GM23338 (cell line): ENCODE measurements at regions not wholly inside any gene's neighbourhood (a gene's known extent, or its start where the extent isn't known, plus 50 kb on each side); places are given as distances from the start of the nearest gene placed in this dataset.

Source experiments
- ATAC-seq: fragments of 200-7000 bp; cut with Tn5 transposase; 3 replicates; pipeline ENCODE4 v1.9.1; 2020
- DNase-seq: peaks from one replicate; pipeline ENCODE4 v3.0.0-alpha.2; 2015; ENCODE audit warnings: low spot score
- H2AFZ ChIP-seq: fragments of 200-600 bp; sonication (generic); 2 replicates; pipeline ENCODE4 v1.8.0; 2016; ENCODE audit warnings: antibody characterized with exemption, mild to moderate bottlenecking, moderate library complexity
- H3F3A ChIP-seq: fragments of 200-600 bp; sonication (generic); replicated peaks from 2 replicates; pipeline ENCODE4 v1.8.0; 2017; ENCODE audit warnings: antibody characterized with exemption, mixed run types, low read depth
- H3K27ac ChIP-seq: fragments of 200-600 bp; sonication (generic); 2 replicates; pipeline ENCODE4 v1.6.1; 2016; ENCODE audit warnings: low read depth
- H3K27me3 ChIP-seq: fragments of 200-600 bp; sonication (generic); 2 replicates; pipeline ENCODE4 v1.8.0; 2016; ENCODE audit warnings: mild to moderate bottlenecking, mixed run types, moderate library complexity; ENCODE audit not compliant: insufficient read depth
- H3K36me3 ChIP-seq: fragments of 200-600 bp; sonication (generic); 2 replicates; pipeline ENCODE4 v1.8.0; 2016; ENCODE audit warnings: mild to moderate bottlenecking; ENCODE audit not compliant: insufficient read depth
- H3K4me1 ChIP-seq: fragments of 200-600 bp; sonication (generic); 2 replicates; pipeline ENCODE4 v1.8.0; 2016; ENCODE audit warnings: mild to moderate bottlenecking, moderate library complexity; ENCODE audit not compliant: insufficient read depth
- H3K4me2 ChIP-seq: fragments of 200-600 bp; sonication (generic); 2 replicates; pipeline ENCODE4 v1.7.1; 2017; ENCODE audit warnings: mixed run types
- H3K4me3 ChIP-seq: fragments of 200-600 bp; sonication (generic); 2 replicates; pipeline ENCODE4 v1.6.1; 2016; ENCODE audit warnings: mixed run types
- H3K79me2 ChIP-seq: fragments of 200-600 bp; sonication (generic); replicated peaks from 2 replicates; pipeline ENCODE4 v1.8.0; 2017; ENCODE audit warnings: mild to moderate bottlenecking; ENCODE audit not compliant: insufficient read depth
- H3K9me2 ChIP-seq: fragments of 200-600 bp; sonication (generic); 2 replicates; pipeline ENCODE4 v1.8.0; 2017; ENCODE audit not compliant: insufficient read depth
- H4K20me1 ChIP-seq: fragments of 200-600 bp; sonication (generic); replicated peaks from 2 replicates; pipeline ENCODE4 v1.8.0; 2017; ENCODE audit warnings: mild to moderate bottlenecking; ENCODE audit not compliant: insufficient read depth
- H3K27ac Mint-ChIP-seq: 2 replicates; pipeline ENCODE4 v1.8.0; 2020; ENCODE audit warnings: inconsistent platforms, mild to moderate bottlenecking, moderate library complexity, mixed read lengths
- H3K27me3 Mint-ChIP-seq: 3 replicates; pipeline ENCODE4 v1.8.0; 2022; ENCODE audit warnings: low read depth, mild to moderate bottlenecking, moderate library complexity, mixed read lengths, inconsistent platforms; ENCODE audit not compliant: insufficient read depth, poor library complexity
- H3K36me3 Mint-ChIP-seq: 3 replicates; pipeline ENCODE4 v1.8.0; 2021; ENCODE audit warnings: low read depth, mild to moderate bottlenecking, inconsistent platforms, moderate library complexity, mixed read lengths
- H3K4me1 Mint-ChIP-seq: 3 replicates; pipeline ENCODE4 v1.8.0; 2020; ENCODE audit warnings: mild to moderate bottlenecking, inconsistent platforms, mixed read lengths
- H3K4me3 Mint-ChIP-seq: 3 replicates; pipeline ENCODE4 v1.8.0; 2021; ENCODE audit warnings: moderate library complexity, mild to moderate bottlenecking, inconsistent platforms, mixed read lengths
- H3K9me3 Mint-ChIP-seq: 3 replicates; pipeline ENCODE4 v1.8.0; 2020; ENCODE audit warnings: moderate library complexity, mild to moderate bottlenecking, inconsistent platforms, mixed read lengths
- CREB1 ChIP-seq: fragments of 250-450 bp; sonication (Bioruptor Pico); IDR thresholded peaks from 2 replicates; pipeline ENCODE4 v1.5.0; 2020; ENCODE audit warnings: low read depth, mild to moderate bottlenecking, moderate library complexity
- EZH2 ChIP-seq: fragments of 200-600 bp; sonication (generic); IDR thresholded peaks from one replicate; pipeline ENCODE4 v1.8.0; 2017; ENCODE audit warnings: antibody characterized with exemption, mild to moderate bottlenecking, low read depth; ENCODE audit not compliant: unreplicated experiment
- EZH2phosphoT487 ChIP-seq: fragments of 200-600 bp; sonication (generic); IDR thresholded peaks from one replicate; pipeline ENCODE4 v1.8.1; 2018; ENCODE audit warnings: antibody characterized with exemption; ENCODE audit not compliant: unreplicated experiment
- JUNB ChIP-seq: IDR thresholded peaks from one replicate; pipeline ENCODE4 v1.6.1; 2016; ENCODE audit warnings: antibody characterized with exemption; ENCODE audit not compliant: unreplicated experiment
- NANOG ChIP-seq: IDR thresholded peaks from 2 replicates; pipeline ENCODE4 v1.6.1; 2016; ENCODE audit warnings: antibody characterized with exemption, borderline replicate concordance
- POLR2AphosphoS5 ChIP-seq: IDR thresholded peaks from 2 replicates; pipeline ENCODE4 v1.6.1; 2016; ENCODE audit warnings: antibody characterized with exemption, low read depth
- STAT1 ChIP-seq: IDR thresholded peaks from one replicate; pipeline ENCODE4 v1.6.1; 2016; ENCODE audit warnings: antibody characterized with exemption; ENCODE audit not compliant: unreplicated experiment
- ZNF114 ChIP-seq: fragments of 250-450 bp; sonication (Bioruptor Pico); IDR thresholded peaks from 2 replicates; pipeline ENCODE4 v1.5.0; 2020; ENCODE audit warnings: mild to moderate bottlenecking, moderate library complexity
- ZNF331 ChIP-seq: fragments of 250-450 bp; sonication (Bioruptor Pico); IDR thresholded peaks from 2 replicates; pipeline ENCODE4 v1.5.0; 2020; ENCODE audit warnings: low read depth, mild to moderate bottlenecking, moderate library complexity
- TF ChIP-seq, protein P1 (sequence below): fragments of 250-450 bp; sonication (Bioruptor Pico); IDR thresholded peaks from 2 replicates; pipeline ENCODE4 v1.5.0; 2020; ENCODE audit warnings: mild to moderate bottlenecking, moderate library complexity
- TF ChIP-seq, protein P2 (sequence below), 2 experiments: fragments of 200-600 bp in 1 of 2; sonication (generic) in 1 of 2; conservative IDR thresholded peaks; 2 replicates each; pipeline versions ENCODE4 v1.5.1 to v1.6.1; 2016 to 2017; ENCODE audit warnings: antibody characterized with exemption in 2 of 2, low read depth in 2 of 2, mild to moderate bottlenecking in 2 of 2, moderate library complexity in 1 of 2
- TF ChIP-seq, protein P3 (sequence below): IDR thresholded peaks from one replicate; pipeline ENCODE4 v1.6.1; 2018; ENCODE audit warnings: antibody characterized with exemption; ENCODE audit not compliant: unreplicated experiment
- TF ChIP-seq, protein P4 (sequence below): IDR thresholded peaks from 2 replicates; pipeline ENCODE4 v1.6.1; 2016; ENCODE audit warnings: antibody characterized with exemption

DNA sequence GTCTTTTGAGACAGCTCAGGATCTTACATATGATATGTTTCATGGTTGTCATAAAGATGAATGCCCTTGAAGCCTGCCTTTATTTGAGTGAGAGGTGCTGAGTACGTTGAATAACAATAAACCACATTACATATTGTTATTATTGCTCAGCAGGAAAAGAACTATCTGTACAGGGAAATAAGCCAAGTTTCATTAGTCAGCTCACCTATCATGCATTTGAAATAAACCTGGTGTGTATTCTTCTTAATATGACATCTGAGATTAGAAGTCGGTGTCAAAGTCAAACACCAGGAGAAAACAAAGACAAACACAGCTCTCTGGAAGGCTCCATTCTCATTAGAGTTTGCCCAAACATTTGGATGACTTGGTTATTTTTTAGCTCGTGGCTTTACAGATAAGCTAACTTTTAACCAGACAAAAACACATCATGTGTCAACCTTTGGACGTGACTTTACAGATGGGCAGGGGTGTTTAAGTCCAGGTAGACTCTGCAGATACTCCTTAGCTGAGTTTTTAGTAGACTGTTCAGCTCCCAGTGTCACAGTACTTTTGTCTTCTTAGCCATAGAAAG, 71.2 kb upstream of the AOAH start:
- no peak overlapping the region for H2AFZ ChIP-seq
- TF ChIP-seq STAT1 = no peak
- TF ChIP-seq, protein P1, sequence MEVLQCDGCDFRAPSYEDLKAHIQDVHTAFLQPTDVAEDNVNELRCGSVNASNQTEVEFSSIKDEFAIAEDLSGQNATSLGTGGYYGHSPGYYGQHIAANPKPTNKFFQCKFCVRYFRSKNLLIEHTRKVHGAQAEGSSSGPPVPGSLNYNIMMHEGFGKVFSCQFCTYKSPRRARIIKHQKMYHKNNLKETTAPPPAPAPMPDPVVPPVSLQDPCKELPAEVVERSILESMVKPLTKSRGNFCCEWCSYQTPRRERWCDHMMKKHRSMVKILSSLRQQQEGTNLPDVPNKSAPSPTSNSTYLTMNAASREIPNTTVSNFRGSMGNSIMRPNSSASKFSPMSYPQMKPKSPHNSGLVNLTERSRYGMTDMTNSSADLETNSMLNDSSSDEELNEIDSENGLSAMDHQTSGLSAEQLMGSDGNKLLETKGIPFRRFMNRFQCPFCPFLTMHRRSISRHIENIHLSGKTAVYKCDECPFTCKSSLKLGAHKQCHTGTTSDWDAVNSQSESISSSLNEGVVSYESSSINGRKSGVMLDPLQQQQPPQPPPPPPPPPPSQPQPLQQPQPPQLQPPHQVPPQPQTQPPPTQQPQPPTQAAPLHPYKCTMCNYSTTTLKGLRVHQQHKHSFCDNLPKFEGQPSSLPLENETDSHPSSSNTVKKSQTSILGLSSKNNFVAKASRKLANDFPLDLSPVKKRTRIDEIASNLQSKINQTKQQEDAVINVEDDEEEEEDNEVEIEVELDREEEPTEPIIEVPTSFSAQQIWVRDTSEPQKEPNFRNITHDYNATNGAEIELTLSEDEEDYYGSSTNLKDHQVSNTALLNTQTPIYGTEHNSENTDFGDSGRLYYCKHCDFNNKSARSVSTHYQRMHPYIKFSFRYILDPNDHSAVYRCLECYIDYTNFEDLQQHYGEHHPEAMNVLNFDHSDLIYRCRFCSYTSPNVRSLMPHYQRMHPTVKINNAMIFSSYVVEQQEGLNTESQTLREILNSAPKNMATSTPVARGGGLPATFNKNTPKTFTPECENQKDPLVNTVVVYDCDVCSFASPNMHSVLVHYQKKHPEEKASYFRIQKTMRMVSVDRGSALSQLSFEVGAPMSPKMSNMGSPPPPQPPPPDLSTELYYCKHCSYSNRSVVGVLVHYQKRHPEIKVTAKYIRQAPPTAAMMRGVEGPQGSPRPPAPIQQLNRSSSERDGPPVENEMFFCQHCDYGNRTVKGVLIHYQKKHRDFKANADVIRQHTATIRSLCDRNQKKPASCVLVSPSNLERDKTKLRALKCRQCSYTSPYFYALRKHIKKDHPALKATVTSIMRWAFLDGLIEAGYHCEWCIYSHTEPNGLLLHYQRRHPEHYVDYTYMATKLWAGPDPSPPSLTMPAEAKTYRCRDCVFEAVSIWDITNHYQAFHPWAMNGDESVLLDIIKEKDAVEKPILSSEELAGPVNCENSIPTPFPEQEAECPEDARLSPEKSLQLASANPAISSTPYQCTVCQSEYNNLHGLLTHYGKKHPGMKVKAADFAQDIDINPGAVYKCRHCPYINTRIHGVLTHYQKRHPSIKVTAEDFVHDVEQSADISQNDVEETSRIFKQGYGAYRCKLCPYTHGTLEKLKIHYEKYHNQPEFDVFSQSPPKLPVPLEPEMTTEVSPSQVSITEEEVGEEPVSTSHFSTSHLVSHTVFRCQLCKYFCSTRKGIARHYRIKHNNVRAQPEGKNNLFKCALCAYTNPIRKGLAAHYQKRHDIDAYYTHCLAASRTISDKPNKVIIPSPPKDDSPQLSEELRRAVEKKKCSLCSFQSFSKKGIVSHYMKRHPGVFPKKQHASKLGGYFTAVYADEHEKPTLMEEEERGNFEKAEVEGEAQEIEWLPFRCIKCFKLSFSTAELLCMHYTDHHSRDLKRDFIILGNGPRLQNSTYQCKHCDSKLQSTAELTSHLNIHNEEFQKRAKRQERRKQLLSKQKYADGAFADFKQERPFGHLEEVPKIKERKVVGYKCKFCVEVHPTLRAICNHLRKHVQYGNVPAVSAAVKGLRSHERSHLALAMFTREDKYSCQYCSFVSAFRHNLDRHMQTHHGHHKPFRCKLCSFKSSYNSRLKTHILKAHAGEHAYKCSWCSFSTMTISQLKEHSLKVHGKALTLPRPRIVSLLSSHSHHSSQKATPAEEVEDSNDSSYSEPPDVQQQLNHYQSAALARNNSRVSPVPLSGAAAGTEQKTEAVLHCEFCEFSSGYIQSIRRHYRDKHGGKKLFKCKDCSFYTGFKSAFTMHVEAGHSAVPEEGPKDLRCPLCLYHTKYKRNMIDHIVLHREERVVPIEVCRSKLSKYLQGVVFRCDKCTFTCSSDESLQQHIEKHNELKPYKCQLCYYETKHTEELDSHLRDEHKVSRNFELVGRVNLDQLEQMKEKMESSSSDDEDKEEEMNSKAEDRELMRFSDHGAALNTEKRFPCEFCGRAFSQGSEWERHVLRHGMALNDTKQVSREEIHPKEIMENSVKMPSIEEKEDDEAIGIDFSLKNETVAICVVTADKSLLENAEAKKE (CRISPR knock-in tag) = no peak
- no peak for TF ChIP-seq EZH2phosphoT487
- no peak for TF ChIP-seq EZH2
- no peak for TF ChIP-seq CREB1 (CRISPR knock-in tag)
- TF ChIP-seq, protein P2, sequence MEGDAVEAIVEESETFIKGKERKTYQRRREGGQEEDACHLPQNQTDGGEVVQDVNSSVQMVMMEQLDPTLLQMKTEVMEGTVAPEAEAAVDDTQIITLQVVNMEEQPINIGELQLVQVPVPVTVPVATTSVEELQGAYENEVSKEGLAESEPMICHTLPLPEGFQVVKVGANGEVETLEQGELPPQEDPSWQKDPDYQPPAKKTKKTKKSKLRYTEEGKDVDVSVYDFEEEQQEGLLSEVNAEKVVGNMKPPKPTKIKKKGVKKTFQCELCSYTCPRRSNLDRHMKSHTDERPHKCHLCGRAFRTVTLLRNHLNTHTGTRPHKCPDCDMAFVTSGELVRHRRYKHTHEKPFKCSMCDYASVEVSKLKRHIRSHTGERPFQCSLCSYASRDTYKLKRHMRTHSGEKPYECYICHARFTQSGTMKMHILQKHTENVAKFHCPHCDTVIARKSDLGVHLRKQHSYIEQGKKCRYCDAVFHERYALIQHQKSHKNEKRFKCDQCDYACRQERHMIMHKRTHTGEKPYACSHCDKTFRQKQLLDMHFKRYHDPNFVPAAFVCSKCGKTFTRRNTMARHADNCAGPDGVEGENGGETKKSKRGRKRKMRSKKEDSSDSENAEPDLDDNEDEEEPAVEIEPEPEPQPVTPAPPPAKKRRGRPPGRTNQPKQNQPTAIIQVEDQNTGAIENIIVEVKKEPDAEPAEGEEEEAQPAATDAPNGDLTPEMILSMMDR (conservative IDR thresholded peaks at IDR 0.05; ENCODE audit: low read depth in 2 of 2) = no peak
- no peak for TF ChIP-seq POLR2AphosphoS5
- no peak for TF ChIP-seq NANOG
- TF ChIP-seq, protein P3, sequence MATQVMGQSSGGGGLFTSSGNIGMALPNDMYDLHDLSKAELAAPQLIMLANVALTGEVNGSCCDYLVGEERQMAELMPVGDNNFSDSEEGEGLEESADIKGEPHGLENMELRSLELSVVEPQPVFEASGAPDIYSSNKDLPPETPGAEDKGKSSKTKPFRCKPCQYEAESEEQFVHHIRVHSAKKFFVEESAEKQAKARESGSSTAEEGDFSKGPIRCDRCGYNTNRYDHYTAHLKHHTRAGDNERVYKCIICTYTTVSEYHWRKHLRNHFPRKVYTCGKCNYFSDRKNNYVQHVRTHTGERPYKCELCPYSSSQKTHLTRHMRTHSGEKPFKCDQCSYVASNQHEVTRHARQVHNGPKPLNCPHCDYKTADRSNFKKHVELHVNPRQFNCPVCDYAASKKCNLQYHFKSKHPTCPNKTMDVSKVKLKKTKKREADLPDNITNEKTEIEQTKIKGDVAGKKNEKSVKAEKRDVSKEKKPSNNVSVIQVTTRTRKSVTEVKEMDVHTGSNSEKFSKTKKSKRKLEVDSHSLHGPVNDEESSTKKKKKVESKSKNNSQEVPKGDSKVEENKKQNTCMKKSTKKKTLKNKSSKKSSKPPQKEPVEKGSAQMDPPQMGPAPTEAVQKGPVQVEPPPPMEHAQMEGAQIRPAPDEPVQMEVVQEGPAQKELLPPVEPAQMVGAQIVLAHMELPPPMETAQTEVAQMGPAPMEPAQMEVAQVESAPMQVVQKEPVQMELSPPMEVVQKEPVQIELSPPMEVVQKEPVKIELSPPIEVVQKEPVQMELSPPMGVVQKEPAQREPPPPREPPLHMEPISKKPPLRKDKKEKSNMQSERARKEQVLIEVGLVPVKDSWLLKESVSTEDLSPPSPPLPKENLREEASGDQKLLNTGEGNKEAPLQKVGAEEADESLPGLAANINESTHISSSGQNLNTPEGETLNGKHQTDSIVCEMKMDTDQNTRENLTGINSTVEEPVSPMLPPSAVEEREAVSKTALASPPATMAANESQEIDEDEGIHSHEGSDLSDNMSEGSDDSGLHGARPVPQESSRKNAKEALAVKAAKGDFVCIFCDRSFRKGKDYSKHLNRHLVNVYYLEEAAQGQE = no peak
- no peak for TF ChIP-seq JUNB
- TF ChIP-seq ZNF331 = no peak
- no peak for TF ChIP-seq ZNF114 (CRISPR knock-in tag)
- TF ChIP-seq, protein P4, sequence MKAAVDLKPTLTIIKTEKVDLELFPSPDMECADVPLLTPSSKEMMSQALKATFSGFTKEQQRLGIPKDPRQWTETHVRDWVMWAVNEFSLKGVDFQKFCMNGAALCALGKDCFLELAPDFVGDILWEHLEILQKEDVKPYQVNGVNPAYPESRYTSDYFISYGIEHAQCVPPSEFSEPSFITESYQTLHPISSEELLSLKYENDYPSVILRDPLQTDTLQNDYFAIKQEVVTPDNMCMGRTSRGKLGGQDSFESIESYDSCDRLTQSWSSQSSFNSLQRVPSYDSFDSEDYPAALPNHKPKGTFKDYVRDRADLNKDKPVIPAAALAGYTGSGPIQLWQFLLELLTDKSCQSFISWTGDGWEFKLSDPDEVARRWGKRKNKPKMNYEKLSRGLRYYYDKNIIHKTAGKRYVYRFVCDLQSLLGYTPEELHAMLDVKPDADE = no peak
- no peaks in the 10 kb centered on the region for H3K4me1 ChIP-seq
- Mint-ChIP-seq H3K36me3 (no peaks in the 10 kb centered on the region), H3K4me3 (no peak overlapping the region), H3K9me3 (no peaks in the 10 kb centered on the region), H3K27me3 (no peaks in the 10 kb centered on the region), H3K27ac (no peak overlapping the region; the same call in 1 of the 2 replicates), H3K4me1 (peaks cover 4% of the 10 kb centered on the region; the same call in 2 of the 3 replicates)
- ATAC-seq (no peak), DNase-seq (no peak)
- peaks cover 9% of the 10 kb centered on the region; the same call in 1 of the 2 replicates for H3K9me2 ChIP-seq
- H3K79me2 ChIP-seq = no peaks in the 10 kb centered on the region
- H3K4me2 ChIP-seq = no peak overlapping the region
- H3K4me3 ChIP-seq = no peak overlapping the region
- H4K20me1 ChIP-seq = no peaks in the 10 kb centered on the region
- H3K27ac ChIP-seq = no peak overlapping the region
- no peaks in the 10 kb centered on the region for H3F3A ChIP-seq
- H3K27me3 ChIP-seq = no peaks in the 10 kb centered on the region
- H3K36me3 ChIP-seq = no peaks in the 10 kb centered on the region
